ENCODE measurements at regions not wholly inside any gene's neighbourhood (a gene's known extent, or its start where the extent isn't known, plus 50 kb on each side); places are given as distances from the start of the nearest gene placed in this dataset.

DNA sequence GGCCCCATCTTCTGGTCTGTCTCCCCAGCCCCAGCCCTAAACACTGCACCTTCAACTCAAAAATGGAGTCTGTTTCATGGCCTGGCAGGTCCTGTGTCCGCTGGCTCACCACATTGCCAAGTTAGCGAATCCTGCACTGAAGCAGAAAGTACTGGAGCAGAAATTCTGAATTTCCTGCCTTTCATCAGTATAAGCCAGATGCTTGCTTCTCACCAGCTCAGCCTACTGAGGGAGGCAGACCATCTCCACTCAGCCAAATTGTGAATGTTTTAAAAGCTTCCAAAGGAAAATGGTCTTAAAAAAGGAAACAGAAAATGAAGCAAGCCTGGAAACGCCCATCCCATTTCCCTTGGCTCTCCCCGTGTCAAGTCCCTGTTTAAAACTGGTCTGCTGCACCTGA, 157.8 kb downstream of the C1D start:
- TF ChIP-seq, protein P1, sequence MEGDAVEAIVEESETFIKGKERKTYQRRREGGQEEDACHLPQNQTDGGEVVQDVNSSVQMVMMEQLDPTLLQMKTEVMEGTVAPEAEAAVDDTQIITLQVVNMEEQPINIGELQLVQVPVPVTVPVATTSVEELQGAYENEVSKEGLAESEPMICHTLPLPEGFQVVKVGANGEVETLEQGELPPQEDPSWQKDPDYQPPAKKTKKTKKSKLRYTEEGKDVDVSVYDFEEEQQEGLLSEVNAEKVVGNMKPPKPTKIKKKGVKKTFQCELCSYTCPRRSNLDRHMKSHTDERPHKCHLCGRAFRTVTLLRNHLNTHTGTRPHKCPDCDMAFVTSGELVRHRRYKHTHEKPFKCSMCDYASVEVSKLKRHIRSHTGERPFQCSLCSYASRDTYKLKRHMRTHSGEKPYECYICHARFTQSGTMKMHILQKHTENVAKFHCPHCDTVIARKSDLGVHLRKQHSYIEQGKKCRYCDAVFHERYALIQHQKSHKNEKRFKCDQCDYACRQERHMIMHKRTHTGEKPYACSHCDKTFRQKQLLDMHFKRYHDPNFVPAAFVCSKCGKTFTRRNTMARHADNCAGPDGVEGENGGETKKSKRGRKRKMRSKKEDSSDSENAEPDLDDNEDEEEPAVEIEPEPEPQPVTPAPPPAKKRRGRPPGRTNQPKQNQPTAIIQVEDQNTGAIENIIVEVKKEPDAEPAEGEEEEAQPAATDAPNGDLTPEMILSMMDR (conservative IDR thresholded peaks at IDR 0.05; ENCODE audit: low read depth in 2 of 2), result no peak
- TF ChIP-seq POLR2AphosphoS5 (IDR thresholded peaks at IDR 0.05; ENCODE audit: low read depth) (no peak), EZH2 (IDR thresholded peaks at IDR 0.05; ENCODE audit: low read depth, unreplicated experiment) (no peak), EZH2phosphoT487 (IDR thresholded peaks at IDR 0.05; ENCODE audit: unreplicated experiment) (no peak)
- TF ChIP-seq, protein P2, sequence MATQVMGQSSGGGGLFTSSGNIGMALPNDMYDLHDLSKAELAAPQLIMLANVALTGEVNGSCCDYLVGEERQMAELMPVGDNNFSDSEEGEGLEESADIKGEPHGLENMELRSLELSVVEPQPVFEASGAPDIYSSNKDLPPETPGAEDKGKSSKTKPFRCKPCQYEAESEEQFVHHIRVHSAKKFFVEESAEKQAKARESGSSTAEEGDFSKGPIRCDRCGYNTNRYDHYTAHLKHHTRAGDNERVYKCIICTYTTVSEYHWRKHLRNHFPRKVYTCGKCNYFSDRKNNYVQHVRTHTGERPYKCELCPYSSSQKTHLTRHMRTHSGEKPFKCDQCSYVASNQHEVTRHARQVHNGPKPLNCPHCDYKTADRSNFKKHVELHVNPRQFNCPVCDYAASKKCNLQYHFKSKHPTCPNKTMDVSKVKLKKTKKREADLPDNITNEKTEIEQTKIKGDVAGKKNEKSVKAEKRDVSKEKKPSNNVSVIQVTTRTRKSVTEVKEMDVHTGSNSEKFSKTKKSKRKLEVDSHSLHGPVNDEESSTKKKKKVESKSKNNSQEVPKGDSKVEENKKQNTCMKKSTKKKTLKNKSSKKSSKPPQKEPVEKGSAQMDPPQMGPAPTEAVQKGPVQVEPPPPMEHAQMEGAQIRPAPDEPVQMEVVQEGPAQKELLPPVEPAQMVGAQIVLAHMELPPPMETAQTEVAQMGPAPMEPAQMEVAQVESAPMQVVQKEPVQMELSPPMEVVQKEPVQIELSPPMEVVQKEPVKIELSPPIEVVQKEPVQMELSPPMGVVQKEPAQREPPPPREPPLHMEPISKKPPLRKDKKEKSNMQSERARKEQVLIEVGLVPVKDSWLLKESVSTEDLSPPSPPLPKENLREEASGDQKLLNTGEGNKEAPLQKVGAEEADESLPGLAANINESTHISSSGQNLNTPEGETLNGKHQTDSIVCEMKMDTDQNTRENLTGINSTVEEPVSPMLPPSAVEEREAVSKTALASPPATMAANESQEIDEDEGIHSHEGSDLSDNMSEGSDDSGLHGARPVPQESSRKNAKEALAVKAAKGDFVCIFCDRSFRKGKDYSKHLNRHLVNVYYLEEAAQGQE (IDR thresholded peaks at IDR 0.05; ENCODE audit: unreplicated experiment), result no peak
